ENCODE measurements at regions not wholly inside any gene's neighbourhood (a gene's known extent, or its start where the extent isn't known, plus 50 kb on each side); places are given as distances from the start of the nearest gene placed in this dataset.

- intact Hi-C loops (cut with DNase I; ENCODE audit: low total_unique reads) = no loop called here
- no peak overlapping the region for H3K4me3 ChIP-seq
- TF ChIP-seq CTCF (IDR thresholded peaks at IDR 0.05 in 8 of 11, conservative IDR thresholded peaks at IDR 0.05 in 3 of 11) (no peak), POLR2AphosphoS5 (IDR thresholded peaks at IDR 0.05) (no peak), POLR2A (IDR thresholded peaks at IDR 0.05) (no peak)
- 27 to 55% (median 46%) methylated on average over 2 of the region's 2 CpGs for WGBS, 5 donors
- H3K27ac ChIP-seq = no peak overlapping the region
- peaks cover 0 to 4% (median 0%) of the 10 kb centered on the region in 7 donors for H3K27me3 ChIP-seq (replicated peaks in 1 of 7)
- H3K36me3 ChIP-seq = no peaks in the 10 kb centered on the region
- H3K9me3 ChIP-seq = peaks cover 0 to 6% (median 0%) of the 10 kb centered on the region in 8 donors
- no peaks in the 10 kb centered on the region for H3K4me1 ChIP-seq
- DNase-seq = no peak
These were observed 309.7 kb downstream of the NSG2 start for GRCh38 chr5:174355208-174355612.

GRCh38 chr5:174355995-174356394 is 310.5 kb downstream of the NSG2 start:
- no peak overlapping the region for H3K4me3 ChIP-seq
- H3K9me3 ChIP-seq = peaks cover 0 to 7% (median 0%) of the 10 kb centered on the region in 8 donors
- WGBS, 5 donors = 80 to 98% (median 90%) methylated on average over 2 of the region's 2 CpGs
- intact Hi-C loops (cut with DNase I; ENCODE audit: low total_unique reads) = no loop called here
- no peak for DNase-seq
- H3K36me3 ChIP-seq = no peaks in the 10 kb centered on the region
- peaks cover 0 to 4% (median 0%) of the 10 kb centered on the region in 7 donors for H3K27me3 ChIP-seq (replicated peaks in 1 of 7)
- TF ChIP-seq CTCF (IDR thresholded peaks at IDR 0.05 in 8 of 11, conservative IDR thresholded peaks at IDR 0.05 in 3 of 11) (no peak), POLR2A (IDR thresholded peaks at IDR 0.05) (no peak), POLR2AphosphoS5 (IDR thresholded peaks at IDR 0.05) (no peak)
- no peaks in the 10 kb centered on the region for H3K4me1 ChIP-seq
- no peak overlapping the region for H3K27ac ChIP-seq

GRCh38 chr5:174356536-174356935 is 311.0 kb downstream of the NSG2 start:
- Histone ChIP-seq H3K9me3 (peaks cover 0 to 13% (median under 1%) of the 10 kb centered on the region in 8 donors), H3K4me3 (no peak overlapping the region), H3K27ac (no peak overlapping the region), H3K36me3 (no peaks in the 10 kb centered on the region), H3K27me3 (replicated peaks in 1 of 7) (peaks cover 0 to 4% (median 0%) of the 10 kb centered on the region in 7 donors), H3K4me1 (no peaks in the 10 kb centered on the region)
- TF ChIP-seq POLR2AphosphoS5 (IDR thresholded peaks at IDR 0.05) = no peak
- TF ChIP-seq POLR2A (IDR thresholded peaks at IDR 0.05) = no peak
- no peak for TF ChIP-seq CTCF (IDR thresholded peaks at IDR 0.05 in 8 of 11, conservative IDR thresholded peaks at IDR 0.05 in 3 of 11)
- 78 to 87% (median 82%) methylated on average over 2 of the region's 2 CpGs for WGBS, 5 donors
- DNase-seq = no peak
- intact Hi-C loops (cut with DNase I; ENCODE audit: low total_unique reads) = no loop called here

- peaks cover 0 to 27% (median 15%) of the 10 kb centered on the region in 8 donors for H3K9me3 ChIP-seq
- H3K4me1 ChIP-seq = no peaks in the 10 kb centered on the region
- no peak overlapping the region for H3K4me3 ChIP-seq
- intact Hi-C loops (cut with DNase I; ENCODE audit: low total_unique reads) = no loop called here
- peaks cover 0 to 4% (median 0%) of the 10 kb centered on the region in 7 donors for H3K27me3 ChIP-seq (replicated peaks in 1 of 7)
- no peak overlapping the region for H3K27ac ChIP-seq
- no peaks in the 10 kb centered on the region for H3K36me3 ChIP-seq
- DNase-seq = no peak
- WGBS, 5 donors = 61 to 76% (median 72%) methylated on average over 3 of the region's 3 CpGs
- TF ChIP-seq POLR2A (IDR thresholded peaks at IDR 0.05) = no peak
- TF ChIP-seq POLR2AphosphoS5 (IDR thresholded peaks at IDR 0.05) = no peak
- TF ChIP-seq CTCF (IDR thresholded peaks at IDR 0.05 in 8 of 11, conservative IDR thresholded peaks at IDR 0.05 in 3 of 11) = no peak
These were observed 312.8 kb downstream of the NSG2 start for GRCh38 chr5:174358276-174358675.
